SH-SY5Y (cell line): ENCODE measurements at regions not wholly inside any gene's neighbourhood (a gene's known extent, or its start where the extent isn't known, plus 50 kb on each side); places are given as distances from the start of the nearest gene placed in this dataset.

Experiments used
- GATA2 ChIP-seq: IDR thresholded peaks from 2 replicates; pipeline ENCODE4 v1.6.1; 2011; ENCODE audit warnings: mild to moderate bottlenecking, low read depth, low read length
- GATA3 ChIP-seq: IDR thresholded peaks from 2 replicates; pipeline ENCODE4 v1.6.1; 2011; ENCODE audit warnings: low read depth, mild to moderate bottlenecking, low read length, moderate library complexity

DNA sequence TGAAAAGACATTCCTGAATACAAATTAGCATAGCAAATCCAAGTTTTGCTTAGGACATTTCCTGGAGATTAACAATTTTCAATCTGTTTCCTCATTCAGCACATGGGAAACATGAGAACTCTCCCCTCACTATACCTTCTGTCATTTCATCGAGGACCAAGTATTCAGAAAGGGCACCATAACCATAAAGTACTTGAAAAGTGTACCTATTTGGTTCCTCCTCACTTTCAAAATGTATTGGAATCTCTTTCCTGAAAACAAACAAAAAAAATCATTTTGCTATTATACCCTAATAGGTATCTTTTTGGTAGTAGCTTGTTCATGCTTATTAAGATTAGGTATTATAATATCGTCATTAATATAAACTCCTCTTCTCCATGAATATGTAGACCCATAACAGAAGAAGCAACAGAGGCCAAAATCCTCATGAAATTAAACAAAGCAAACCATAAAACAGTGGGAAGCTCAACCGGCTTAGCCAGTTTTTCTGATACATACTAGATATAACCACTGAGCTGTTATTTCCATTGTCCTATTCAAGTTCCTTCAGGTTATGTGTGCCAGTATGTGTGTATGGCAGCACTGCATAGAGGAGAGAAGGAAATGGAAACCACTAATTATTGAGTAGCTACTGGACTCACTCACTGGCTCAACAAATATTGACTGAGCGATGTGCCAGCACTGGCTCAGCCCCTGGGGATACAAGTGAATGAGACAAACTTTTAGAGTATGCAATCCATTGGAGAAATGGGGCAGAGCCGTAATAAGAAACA lies 274.0 kb downstream of the MAFB start:
- TF ChIP-seq GATA2 (no peak), GATA3 (no peak)
